Transverse colon (tissue), 4 donors: ENCODE measurements at regions not wholly inside any gene's neighbourhood (a gene's known extent, or its start where the extent isn't known, plus 50 kb on each side); places are given as distances from the start of the nearest gene placed in this dataset.

Experiments used
- DNase-seq: peaks from one replicate; pipeline ENCODE4 v3.0.0-alpha.2; 2019
- H3K27ac ChIP-seq, 4 donors: fragments of 200-600 bp; sonication (generic); 2 replicates each; pipeline ENCODE4 v1.5.1; 2016 to 2018; ENCODE audit warnings: inconsistent platforms in 4 of 4
- H3K27me3 ChIP-seq: fragments of 200-600 bp; sonication (generic); 2 replicates; pipeline ENCODE4 v1.5.1; 2017; ENCODE audit warnings: inconsistent platforms
- H3K36me3 ChIP-seq, 4 donors: fragments of 200-600 bp; sonication (generic); 2 replicates each; pipeline ENCODE4 v1.5.1; 2017 to 2019; ENCODE audit warnings: inconsistent platforms in 4 of 4
- H3K4me1 ChIP-seq, 4 donors: fragments of 200-600 bp; sonication (generic); 2 replicates each; pipeline ENCODE4 v1.5.1; 2017 to 2020; ENCODE audit warnings: inconsistent platforms in 4 of 4
- H3K4me3 ChIP-seq, 4 donors: fragments of 200-600 bp; sonication (generic); 1 replicate in 1 of 4; 2 replicates in 3 of 4; pipeline versions ENCODE4 v1.5.1 to v1.6.1; 2017 to 2019; ENCODE audit warnings: inconsistent platforms in 4 of 4
- H3K9me3 ChIP-seq, 2 donors: fragments of 200-600 bp; sonication (generic); 2 replicates each; pipeline ENCODE4 v1.5.1; 2017 to 2019; ENCODE audit warnings: inconsistent platforms in 2 of 2
- CTCF ChIP-seq, 5 experiments: fragments of 200-600 bp in 3 of 5; fragments of 450-650 bp in 2 of 5; sonication (generic) in 3 of 5; IDR thresholded peaks; 1 replicate in 2 of 5; 2 replicates in 3 of 5; pipeline ENCODE4 v1.5.1; 2016 to 2017; ENCODE audit warnings: antibody characterized with exemption in 5 of 5, inconsistent platforms in 3 of 5, mild to moderate bottlenecking in 2 of 5, moderate library complexity in 1 of 5
- EP300 ChIP-seq: sonication (generic); formaldehyde crosslinking; IDR thresholded peaks from one replicate; pipeline ENCODE4 v1.6.1; 2017; ENCODE audit warnings: antibody characterized with exemption, low read depth
- POLR2A ChIP-seq: fragments of 450-650 bp; IDR thresholded peaks from one replicate; pipeline ENCODE4 v1.6.1; 2016; ENCODE audit warnings: antibody characterized with exemption, mild to moderate bottlenecking, moderate library complexity
- POLR2AphosphoS5 ChIP-seq, 3 donors: sonication (generic); formaldehyde crosslinking; IDR thresholded peaks; one replicate each; pipeline ENCODE4 v1.6.1; 2016; ENCODE audit warnings: antibody characterized with exemption in 3 of 3
- WGBS, 2 donors: methylation state at CpG; one replicate each; pipeline ENCODE4 v1.1.5; 2018; ENCODE audit warnings: low coverage in 1 of 2; 5-methylcytosine and 5-hydroxymethylcytosine counted together
- in situ Hi-C, 4 donors: fragments of 200-750 bp; cut with MboI; loops; one replicate each; pipeline versions ENCODE4 v1.15.0 to v1.15.1; 2017; ENCODE audit warnings: low sequenced_read_pairs in 3 of 4, low pct_ligation_motif_present in 1 of 4, low pct_unique_long_range_greater_than_20kb in 1 of 4
- intact Hi-C: fragments of 100-400 bp; cut with DNase I; formaldehyde crosslinking; loops from one replicate; pipeline ENCODE4 v1.15.1; 2023; ENCODE audit warnings: low total_unique reads

- no peaks in the 10 kb centered on the region for H3K27me3 ChIP-seq
- in situ Hi-C loops (no loop called here), intact Hi-C loops (no loop called here)
- TF ChIP-seq POLR2A: no peak
- TF ChIP-seq CTCF (IDR thresholded peaks at IDR 0.05): no peak
- no peak for TF ChIP-seq POLR2AphosphoS5 (IDR thresholded peaks at IDR 0.05)
- no peak for TF ChIP-seq EP300
- H3K4me3 ChIP-seq: no peak overlapping the region
- DNase-seq: no peak
- no peaks in the 10 kb centered on the region for H3K4me1 ChIP-seq
- H3K9me3 ChIP-seq: no peaks in the 10 kb centered on the region
- H3K36me3 ChIP-seq: no peaks in the 10 kb centered on the region
- H3K27ac ChIP-seq: no peak overlapping the region
- 68 to 81% methylated on average over 2 of the region's 2 CpGs for WGBS, 2 donors
Observed at GRCh38 chr11:103705642-103706041, 330.8 kb upstream of the DDI1 start.

GRCh38 chr11:103709371-103709770, 327.1 kb upstream of the DDI1 start:
- 38 to 39% methylated on average over 2 of the region's 2 CpGs for WGBS, 2 donors
- TF ChIP-seq POLR2AphosphoS5 (IDR thresholded peaks at IDR 0.05) (no peak), POLR2A (no peak), EP300 (no peak), CTCF (IDR thresholded peaks at IDR 0.05) (no peak)
- Histone ChIP-seq H3K4me1 (no peaks in the 10 kb centered on the region), H3K27me3 (no peaks in the 10 kb centered on the region), H3K4me3 (no peak overlapping the region), H3K27ac (no peak overlapping the region), H3K9me3 (no peaks in the 10 kb centered on the region), H3K36me3 (no peaks in the 10 kb centered on the region)
- in situ Hi-C loops: no loop called here
- intact Hi-C loops: no loop called here
- no peak for DNase-seq

- no peaks in the 10 kb centered on the region for H3K9me3 ChIP-seq
- no peaks in the 10 kb centered on the region for H3K4me1 ChIP-seq
- H3K4me3 ChIP-seq: no peak overlapping the region
- no peaks in the 10 kb centered on the region for H3K27me3 ChIP-seq
- TF ChIP-seq POLR2A (no peak), EP300 (no peak), CTCF (IDR thresholded peaks at IDR 0.05) (no peak), POLR2AphosphoS5 (IDR thresholded peaks at IDR 0.05) (no peak)
- H3K36me3 ChIP-seq: no peaks in the 10 kb centered on the region
- no peak for DNase-seq
- in situ Hi-C loops: no loop called here
- no peak overlapping the region for H3K27ac ChIP-seq
- intact Hi-C loops: no loop called here
Observed at GRCh38 chr11:103714246-103714645, 322.2 kb upstream of the DDI1 start.

- WGBS, 2 donors: 74 to 90% methylated on average over 2 to 3 of the region's 3 CpGs
- H3K36me3 ChIP-seq: no peaks in the 10 kb centered on the region
- H3K4me3 ChIP-seq: no peak overlapping the region
- in situ Hi-C loops (no loop called here), intact Hi-C loops (no loop called here)
- H3K9me3 ChIP-seq: no peaks in the 10 kb centered on the region
- H3K27ac ChIP-seq: no peak overlapping the region
- no peak for DNase-seq
- H3K4me1 ChIP-seq: no peaks in the 10 kb centered on the region
- no peaks in the 10 kb centered on the region for H3K27me3 ChIP-seq
- TF ChIP-seq POLR2A (no peak), CTCF (IDR thresholded peaks at IDR 0.05) (no peak), EP300 (no peak), POLR2AphosphoS5 (IDR thresholded peaks at IDR 0.05) (no peak)
Observed at GRCh38 chr11:103716363-103716762, 320.1 kb upstream of the DDI1 start.
